ENCODE measurements at regions not wholly inside any gene's neighbourhood (a gene's known extent, or its start where the extent isn't known, plus 50 kb on each side); places are given as distances from the start of the nearest gene placed in this dataset.

DNA sequence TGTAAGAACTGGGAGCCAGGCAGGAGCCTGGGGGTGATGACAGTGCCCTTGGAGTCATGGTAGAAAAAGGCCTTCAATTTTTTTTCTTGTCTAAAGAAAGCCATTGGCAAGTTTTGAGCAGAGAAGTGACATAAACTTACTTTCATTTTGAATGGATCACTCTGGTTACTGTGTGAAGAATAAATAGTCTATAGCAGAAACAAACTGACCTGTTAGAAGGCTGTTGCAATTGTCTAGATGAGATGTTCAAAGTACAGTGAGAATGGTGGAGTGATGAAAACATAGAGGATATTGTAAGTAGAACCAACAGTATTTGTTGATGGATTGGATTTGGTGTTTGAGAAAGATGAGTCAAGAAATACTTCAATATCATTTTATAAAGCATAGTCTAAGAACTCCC is 439.9 kb downstream of the TBL1XR1 start:
- no peak for DNase-seq
- no peak for ATAC-seq
- intact Hi-C loops (cut with micrococcal nuclease): no loop called here

DNA sequence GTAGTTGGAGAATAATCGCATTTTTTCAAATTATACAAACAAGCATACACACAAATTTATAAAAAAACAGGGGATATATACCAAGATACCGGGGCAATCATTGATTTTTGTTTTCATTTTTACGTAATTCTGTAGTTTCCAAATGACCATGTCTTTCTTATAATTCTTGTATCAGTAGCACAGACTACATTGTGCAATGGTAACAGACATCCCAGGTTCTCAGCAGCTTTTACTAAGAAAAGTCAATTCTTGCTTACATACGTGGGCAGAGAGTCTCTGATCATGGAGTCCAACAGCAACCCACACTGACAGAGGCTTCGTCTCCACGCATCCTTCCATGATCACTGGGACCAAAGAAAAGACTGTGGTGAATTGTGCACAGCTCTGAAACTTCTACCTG is 441.3 kb downstream of the TBL1XR1 start:
- ATAC-seq (no peak), DNase-seq (no peak)
- intact Hi-C loops (cut with micrococcal nuclease): no loop called here

- ATAC-seq (no peak), DNase-seq (no peak)
Observed at GRCh38 chr3:176755552-176755951, 441.7 kb downstream of the TBL1XR1 start.

DNA sequence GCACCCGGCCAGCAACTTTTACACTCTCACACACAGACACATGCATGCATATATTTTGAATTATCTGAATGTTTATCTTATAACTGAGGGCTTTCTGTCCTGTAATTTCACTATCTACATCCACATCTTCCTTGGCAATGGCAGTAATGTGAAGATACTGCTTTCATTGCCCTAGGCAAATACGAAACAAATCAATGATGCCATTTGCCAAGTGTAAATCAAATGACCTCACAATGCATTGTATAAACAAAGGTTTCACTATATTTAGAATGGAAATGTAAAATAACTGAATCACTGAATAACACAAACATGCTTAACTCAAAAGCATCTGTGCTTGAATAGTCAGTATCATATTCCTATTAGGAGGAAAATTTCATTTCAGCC is 455.6 kb downstream of the TBL1XR1 start:
- ATAC-seq (no peak), DNase-seq (no peak)
- intact Hi-C loops (cut with micrococcal nuclease): no loop called here

More at GRCh38 chr3:176755552-176755951, 441.7 kb downstream of the TBL1XR1 start:
- intact Hi-C loops (cut with micrococcal nuclease): no loop called here

DNA sequence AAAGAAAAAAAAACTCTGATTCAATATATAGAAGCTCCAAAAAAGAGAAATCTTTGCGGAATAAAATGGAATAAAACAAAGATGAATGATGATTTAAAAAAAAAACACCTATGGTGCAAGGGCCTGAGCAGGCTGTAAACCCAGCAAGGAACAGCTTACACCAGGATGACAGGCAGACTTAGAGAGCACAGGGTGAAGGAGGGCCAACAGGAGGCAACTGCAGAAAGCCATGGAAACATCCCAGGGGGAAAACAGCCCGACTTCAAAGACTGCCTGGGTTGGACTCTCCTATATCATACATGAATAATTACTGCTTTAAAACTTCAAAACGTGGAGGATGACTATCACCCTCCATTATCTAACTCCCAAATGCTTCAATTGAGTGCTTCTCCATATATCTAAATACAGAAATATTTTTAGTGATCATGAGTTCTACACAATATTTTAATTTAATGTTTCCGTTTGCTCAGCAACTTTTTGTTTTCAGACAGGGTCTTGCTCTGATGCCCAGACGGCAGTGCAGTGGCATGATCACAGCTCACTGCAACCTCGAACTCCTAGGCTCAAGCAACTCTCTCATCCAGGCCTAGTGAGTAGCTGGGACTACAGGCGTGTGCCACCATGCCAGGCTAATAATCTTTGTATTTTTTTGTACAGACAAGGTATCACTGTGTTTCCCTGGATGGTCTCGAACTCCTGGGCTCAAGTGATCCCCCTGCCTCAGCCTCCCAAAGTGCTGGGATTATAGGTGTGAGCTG is 456.2 kb downstream of the TBL1XR1 start:
- ATAC-seq: no peak
- intact Hi-C loops (cut with micrococcal nuclease): no loop called here
- no peak for DNase-seq

DNA sequence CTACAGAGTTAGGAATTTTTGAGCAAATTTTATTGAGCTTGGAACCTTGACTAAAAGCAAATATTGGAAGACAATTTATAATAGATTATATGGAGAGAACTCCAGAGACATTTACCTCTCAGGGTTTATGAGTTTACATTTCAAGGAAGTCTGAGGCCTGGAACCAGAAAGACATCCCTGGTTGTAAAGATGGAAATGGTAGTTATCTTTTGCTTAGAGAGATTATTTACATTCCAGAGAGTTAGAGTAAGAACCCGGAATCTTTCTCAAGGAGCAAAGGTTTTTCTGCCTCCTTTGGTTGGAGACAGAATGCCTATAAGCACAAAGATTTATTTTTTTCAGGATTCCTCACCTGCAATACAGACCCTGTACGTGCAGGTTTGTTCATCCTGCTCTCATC is 458.1 kb downstream of the TBL1XR1 start:
- DNase-seq (no peak), ATAC-seq (no peak)
- intact Hi-C loops (cut with micrococcal nuclease): no loop called here

DNA sequence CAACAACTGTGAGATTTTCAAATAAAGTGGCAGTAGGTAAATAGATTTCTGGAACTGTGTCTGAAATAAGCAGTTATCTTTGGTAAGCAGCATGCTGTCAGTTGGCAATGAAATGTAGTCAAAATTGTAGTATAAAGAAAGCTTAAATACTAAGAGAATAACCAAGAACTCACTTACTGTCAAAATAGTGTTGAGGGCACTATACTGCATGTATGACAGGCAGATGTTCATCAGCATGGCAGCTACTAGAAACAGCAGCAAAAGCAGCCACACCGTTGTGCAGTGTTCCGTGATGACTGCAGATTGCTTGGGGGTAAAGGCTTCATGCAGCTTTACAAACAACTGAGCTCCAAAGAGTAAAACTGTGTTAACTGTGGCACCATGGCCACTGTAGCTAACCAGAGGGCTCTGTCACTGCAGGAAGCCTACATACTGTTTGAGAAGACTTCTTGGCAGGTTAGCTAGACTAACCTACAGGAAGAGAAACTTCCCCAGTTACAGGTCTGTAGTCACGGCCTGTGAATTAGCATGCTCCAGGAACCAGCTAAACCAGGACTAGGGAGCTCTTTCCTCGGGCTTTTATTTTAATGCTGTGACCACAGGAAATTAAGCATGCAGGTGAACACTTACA is 459.7 kb downstream of the TBL1XR1 start:
- ATAC-seq (no peak), DNase-seq (no peak)
- intact Hi-C loops (cut with micrococcal nuclease): no loop called here

DNA sequence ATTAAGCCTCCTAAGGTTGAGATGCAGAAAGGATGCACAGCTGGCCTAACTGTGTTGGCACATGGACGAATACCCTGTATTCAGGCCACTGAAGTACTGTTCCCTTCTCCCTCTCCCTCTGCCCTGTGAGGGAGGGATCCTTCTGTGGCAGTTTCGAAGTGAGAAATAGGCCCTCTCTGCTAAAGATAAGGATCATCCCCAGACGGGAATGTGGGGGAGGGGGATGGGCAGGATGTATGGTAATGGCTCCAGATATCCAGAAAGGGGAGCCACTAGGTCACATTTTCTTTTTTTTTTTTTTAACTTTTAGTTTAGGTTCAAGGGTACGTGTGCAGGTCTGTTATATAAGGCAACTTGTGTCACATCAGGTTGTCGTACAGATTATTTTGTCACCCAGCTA is 463.1 kb downstream of the TBL1XR1 start:
- DNase-seq (no peak), ATAC-seq (no peak)
- intact Hi-C loops (cut with micrococcal nuclease): no loop called here

DNA sequence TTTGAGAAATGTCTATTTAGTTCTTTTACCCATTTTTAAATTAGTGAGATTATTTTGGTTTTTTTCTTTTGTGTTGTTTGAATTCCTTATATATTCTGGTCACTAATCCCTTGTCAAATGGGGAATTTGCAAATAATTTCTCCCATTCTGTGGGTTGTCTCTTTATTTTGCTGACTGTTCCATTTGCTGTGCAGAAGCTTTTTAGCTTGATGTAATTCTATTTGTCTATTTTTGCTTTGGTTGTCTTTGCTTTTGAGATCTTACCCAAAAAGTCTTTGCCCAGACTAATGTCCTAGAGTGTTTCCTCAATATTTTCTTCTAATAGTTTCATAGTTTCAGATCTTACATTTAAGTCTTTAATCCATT is 472.9 kb downstream of the TBL1XR1 start:
- DNase-seq: no peak
- ATAC-seq: no peak
- intact Hi-C loops (cut with micrococcal nuclease): no loop called here

DNA sequence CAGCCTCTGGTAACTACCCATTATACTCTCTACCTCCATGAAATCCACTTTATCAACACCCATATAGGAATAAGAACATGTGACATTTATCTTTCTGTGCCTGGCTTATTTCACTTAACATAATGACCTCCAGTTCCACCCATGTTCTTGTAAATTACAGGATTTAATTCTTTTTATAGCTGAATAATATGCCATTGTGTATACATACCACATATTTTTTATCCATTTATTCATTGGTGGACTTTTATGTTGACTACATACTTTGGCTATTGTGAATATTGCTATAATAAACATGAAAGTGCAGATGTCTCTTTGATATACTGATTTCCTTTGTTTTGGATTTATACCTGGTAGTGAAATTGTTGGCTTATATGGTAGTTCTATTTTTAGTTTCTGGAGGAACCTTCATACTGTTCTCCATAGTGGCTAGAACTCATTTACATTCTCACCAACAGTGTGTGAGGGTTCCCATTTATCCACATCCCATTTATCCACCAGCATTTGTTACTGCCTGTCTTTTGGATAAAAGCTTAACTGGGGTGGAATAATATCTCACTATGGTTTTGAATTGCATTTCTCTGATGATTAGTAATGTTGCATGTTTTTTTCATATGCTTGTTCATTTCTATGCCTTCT is 473.4 kb downstream of the TBL1XR1 start:
- DNase-seq: no peak
- intact Hi-C loops (cut with micrococcal nuclease): no loop called here
- ATAC-seq: no peak

- ATAC-seq (no peak), DNase-seq (no peak)
- intact Hi-C loops (cut with micrococcal nuclease): no loop called here
Observed at GRCh38 chr3:176714034-176714433, 483.2 kb downstream of the TBL1XR1 start.

- intact Hi-C loops (cut with micrococcal nuclease): no loop called here
- ATAC-seq (no peak), DNase-seq (no peak)
Observed at GRCh38 chr3:176712191-176712590, 485.1 kb downstream of the TBL1XR1 start.

DNA sequence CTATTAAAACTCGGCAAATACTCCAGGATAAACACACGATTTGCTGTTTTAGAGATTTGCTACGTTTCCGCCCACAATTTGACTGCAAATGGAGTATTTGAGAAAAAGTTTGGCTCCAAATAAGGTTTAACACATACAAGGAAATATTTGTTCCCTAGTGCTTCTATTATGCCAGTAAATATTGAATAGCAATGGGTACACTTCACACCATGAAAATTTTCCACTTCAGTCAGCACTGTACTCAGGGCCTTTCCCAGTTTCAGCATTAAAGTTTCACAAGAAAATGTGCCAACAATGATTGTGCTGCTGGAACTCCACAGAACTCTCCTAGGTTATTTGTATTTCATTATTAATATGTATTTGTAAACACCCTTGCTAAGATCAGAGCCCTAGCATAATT is 498.0 kb downstream of the TBL1XR1 start:
- intact Hi-C loops (cut with micrococcal nuclease): no loop called here
- no peak for ATAC-seq
- no peak for DNase-seq

GRCh38 chr3:176697284-176697889 is 499.9 kb downstream of the TBL1XR1 start:
- intact Hi-C loops (cut with micrococcal nuclease): no loop called here
- DNase-seq (no peak), ATAC-seq (no peak)

- DNase-seq (no peak), ATAC-seq (no peak)
- intact Hi-C loops (cut with micrococcal nuclease): no loop called here
Observed at GRCh38 chr3:176696816-176697215, 500.5 kb downstream of the TBL1XR1 start.

DNA sequence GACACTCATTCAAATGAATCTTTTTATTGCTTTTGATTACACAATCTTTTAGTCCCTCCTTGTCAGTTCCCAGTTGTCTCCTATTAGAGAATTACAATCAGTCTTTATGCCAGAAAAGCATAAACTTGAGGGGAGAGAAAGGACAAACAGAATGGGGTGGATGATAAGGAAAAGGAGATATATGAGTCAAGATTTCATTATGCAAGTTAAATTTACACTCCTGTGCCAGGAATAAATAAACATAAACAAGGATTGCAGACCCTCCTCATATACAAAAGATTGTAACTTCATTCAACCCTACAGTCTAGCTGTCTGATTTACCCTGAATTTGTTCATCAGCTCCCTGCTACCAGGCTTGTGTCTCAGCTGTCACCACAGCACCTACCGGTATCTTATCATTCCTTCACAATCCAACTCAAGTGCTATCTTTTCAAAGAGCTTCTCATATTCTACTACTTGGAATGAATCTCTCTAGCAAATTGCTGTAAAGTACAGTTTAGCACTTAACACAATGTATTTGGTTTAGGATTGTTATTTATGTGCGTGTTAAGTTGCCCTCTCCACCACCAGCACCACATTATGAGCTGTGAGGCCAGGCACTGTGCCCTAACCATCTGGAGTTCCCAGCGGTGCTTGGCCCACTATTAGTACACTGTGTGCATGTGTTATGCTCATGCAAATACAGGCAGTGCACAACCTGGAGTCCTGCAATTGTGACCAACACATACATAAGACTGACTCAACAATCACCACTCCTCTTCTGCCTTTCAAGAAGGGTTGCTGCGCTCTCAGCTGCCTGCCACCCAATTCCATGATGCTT is 504.1 kb downstream of the TBL1XR1 start:
- ATAC-seq: peak; percentile 82
- intact Hi-C loops (cut with micrococcal nuclease): no loop called here
- DNase-seq: peak; percentile 33

GRCh38 chr3:176692199-176692965 is 504.9 kb downstream of the TBL1XR1 start:
- peak; percentile 46 for ATAC-seq
- intact Hi-C loops (cut with micrococcal nuclease): no loop called here
- no peak for DNase-seq

DNA sequence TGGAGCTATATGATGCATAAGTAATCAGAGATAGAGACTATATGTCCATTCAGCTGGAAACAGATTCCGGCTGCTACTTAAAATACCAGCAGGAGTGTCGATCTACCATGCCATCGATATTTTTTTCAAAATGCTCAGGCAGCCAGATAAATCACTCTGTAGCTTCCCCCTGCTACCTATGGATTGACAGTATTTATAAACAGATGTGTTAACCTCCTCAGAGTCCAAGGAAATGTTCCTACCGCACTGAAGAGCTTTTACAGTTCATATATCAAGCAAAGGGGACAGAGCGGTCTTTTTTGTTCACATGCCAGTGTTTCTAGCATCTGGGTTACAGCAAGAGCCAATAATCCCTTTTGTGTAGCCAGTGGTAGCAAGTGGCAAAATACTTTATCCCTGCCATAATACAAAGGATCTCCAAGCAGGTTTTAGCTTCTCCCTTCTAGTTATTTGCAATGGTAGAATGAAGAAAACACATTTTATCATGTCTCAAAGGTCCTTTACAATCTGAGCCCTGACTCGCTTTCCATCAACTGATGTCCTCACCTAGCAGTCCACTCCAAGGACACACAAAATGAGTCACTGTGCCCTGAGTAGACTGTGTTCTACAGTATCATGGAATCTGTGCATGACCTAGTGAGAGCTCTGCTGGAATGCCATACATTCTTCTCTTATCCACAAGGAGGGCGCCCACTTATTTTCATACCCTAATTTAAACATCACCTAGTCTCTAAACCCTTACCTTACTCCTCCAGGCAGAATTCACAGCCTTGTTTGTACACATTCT is 507.0 kb downstream of the TBL1XR1 start:
- no peak for DNase-seq
- intact Hi-C loops (cut with micrococcal nuclease): no loop called here
- no peak for ATAC-seq

All from left ventricle myocardium superior (tissue), 1 donor.